CD4-positive, alpha-beta T cell treated with Interleukin-2 at 100 ng/mL for 4 hours (primary cell): ENCODE measurements at regions not wholly inside any gene's neighbourhood (a gene's known extent, or its start where the extent isn't known, plus 50 kb on each side); places are given as distances from the start of the nearest gene placed in this dataset.

ENCODE experiments used
- DNase-seq: peaks from one replicate; pipeline ENCODE4 v3.0.0-alpha.2; 2020; ENCODE audit warnings: low spot score

DNA sequence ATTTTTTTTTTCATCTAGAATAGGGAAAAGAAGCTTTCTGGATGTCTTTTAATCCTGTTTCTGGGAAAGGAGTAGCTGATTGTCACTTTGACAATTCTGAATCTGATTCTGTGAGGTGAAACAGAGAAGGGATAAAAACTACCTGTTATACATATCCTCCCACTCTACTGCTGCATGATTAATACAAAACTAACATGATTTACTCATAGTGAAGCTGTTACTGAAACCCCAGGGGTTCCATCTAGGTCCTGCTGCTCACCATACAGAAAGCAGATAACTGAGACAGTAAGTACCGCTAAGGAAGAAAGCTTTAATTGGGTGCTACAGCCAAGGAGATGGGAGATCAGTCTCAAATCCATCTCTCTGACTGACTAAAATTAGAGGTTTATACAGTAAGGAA, 610.9 kb upstream of the ALCAM start:
- DNase-seq: no peak

- no peak for DNase-seq
Measured at GRCh38 chr3:104763007-104763406, 603.7 kb upstream of the ALCAM start.

- no peak for DNase-seq
Measured at GRCh38 chr3:104764496-104764895, 602.2 kb upstream of the ALCAM start.

DNA sequence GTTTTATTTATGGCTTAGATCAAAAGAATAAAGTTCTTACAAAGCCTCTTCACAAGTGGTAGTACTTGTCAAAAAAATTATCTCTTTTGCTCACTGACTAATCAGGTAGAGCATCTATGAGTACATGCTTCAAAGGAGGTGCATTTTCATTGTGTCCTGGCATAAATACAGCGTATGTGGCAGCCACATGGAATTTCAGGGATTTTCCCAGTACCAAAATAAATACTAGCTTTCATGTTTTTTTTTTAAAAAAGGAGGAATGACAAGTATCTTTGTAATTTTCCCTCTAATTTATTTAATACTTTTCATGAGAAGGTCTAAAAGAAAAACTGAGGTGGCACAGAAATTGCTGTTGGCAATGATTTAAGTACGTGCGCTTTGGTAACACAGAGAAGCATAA, 597.8 kb upstream of the ALCAM start:
- DNase-seq: no peak

GRCh38 chr3:104779324-104779723, 587.4 kb upstream of the ALCAM start:
- no peak for DNase-seq

DNA sequence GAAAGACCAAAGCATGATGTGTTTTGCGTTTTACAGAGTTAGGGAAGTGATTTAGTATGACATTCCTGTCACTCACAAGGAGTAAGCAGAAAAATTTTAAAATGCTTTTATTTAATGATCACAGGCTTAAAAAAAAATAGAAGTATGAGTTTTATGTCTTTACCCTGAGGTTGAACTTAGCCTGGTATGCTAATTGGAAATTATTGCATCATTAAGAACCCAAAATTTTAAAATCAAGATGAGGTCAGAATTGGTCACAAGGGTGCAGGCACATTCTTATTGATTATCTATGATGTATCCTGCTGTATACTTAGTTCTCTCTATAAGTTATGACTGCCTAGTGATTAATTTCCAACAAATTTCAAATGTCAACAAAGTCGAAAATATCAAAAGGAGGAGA, 585.6 kb upstream of the ALCAM start:
- DNase-seq: no peak

DNA sequence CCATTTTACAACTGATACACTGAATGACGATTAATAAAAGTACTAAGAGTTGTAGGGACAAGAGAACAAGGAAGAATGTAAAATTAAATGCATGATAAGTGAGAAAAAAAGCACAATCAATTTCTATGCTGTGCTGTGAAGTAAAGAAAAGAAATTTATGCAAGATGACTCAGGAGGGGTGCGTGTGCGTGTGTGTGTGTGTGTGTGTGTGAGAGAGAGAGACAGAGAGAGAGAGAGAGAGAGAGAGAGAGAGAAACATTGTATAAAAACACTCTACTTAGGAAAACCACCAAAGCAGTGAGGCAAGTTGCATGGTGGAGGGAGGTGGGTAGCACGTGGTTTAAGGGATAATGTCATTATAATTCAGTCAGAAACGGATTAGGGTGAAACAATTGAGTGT, 580.8 kb upstream of the ALCAM start:
- no peak for DNase-seq

DNA sequence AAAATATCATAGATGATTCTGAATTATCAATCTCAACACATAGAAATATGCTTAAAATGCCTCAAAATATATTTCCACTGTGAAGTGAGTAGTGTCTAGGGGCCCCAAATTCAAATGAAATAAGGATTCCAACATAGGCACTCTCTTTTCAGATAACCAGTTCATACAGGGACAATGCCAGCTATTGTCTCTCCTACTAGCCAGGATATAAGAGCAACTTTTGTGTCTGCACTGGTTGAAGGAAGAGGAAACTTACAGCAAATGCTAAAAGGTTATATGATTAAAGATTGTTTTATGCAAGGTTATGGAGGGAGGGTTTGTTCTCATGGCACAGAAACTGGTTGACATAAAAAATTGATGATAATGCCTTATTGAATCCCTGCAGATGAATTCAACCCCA, 579.4 kb upstream of the ALCAM start:
- DNase-seq: no peak

- no peak for DNase-seq
Measured at GRCh38 chr3:104788807-104789206, 577.9 kb upstream of the ALCAM start.

GRCh38 chr3:104791331-104791730, 575.4 kb upstream of the ALCAM start:
- DNase-seq: no peak

GRCh38 chr3:104796556-104796955, 570.2 kb upstream of the ALCAM start:
- DNase-seq: no peak

GRCh38 chr3:104805042-104805441, 561.7 kb upstream of the ALCAM start:
- no peak for DNase-seq

DNA sequence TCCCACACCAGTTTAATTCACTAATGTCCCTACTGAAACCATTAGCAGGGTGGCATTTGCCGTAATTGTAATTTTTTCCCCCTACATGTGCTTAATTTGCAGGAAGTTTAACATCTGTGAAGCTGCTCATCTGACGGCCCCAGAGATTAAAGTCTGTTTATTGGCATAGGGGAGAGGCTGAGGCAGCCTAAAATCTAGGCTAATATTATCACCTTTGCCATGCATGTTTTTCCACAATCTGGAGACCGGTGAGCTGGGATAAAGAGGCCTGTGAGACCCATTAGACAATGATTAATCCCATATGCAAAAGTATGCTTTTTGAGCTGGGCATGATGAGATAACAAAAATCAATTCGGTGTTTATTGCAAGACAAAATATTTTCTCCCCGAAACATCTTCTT, 561.2 kb upstream of the ALCAM start:
- DNase-seq: no peak

DNA sequence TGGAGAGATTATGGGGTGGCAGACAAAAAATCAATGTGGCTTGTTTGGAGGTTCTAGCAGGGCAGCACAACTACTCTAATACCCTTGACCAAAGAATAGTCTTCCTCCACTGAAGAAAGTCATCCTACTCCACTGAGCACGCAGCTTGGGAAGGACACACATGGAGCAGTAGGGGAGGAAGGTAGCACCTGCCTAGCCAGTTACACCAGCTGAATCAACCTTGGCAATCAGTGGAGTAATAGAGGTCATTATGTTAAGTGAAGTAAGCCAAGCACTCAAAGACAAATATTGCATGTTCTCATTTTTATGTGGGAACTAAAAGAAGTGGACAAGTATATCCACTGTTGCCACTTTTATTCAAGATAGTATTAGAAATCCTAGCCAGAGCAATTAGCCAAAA, 555.8 kb upstream of the ALCAM start:
- DNase-seq: no peak

DNA sequence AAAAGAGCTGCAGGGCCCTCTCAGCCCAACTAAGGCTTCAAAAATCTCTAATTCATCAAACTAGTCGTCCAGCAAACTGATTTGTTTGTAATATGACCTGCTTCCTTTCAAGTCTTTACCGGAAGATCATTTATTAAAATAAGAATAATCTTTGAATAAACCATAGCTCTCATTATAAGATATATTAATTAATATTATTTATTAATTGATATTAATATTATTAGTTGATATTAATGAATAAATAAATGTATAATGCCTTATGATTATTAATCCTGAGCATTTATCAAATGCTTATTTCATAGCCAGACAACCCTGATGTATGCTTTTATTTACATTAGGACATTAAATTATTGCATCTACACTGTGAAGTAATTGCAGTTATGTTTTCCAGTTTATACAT, 550.7 kb upstream of the ALCAM start:
- DNase-seq: no peak

DNA sequence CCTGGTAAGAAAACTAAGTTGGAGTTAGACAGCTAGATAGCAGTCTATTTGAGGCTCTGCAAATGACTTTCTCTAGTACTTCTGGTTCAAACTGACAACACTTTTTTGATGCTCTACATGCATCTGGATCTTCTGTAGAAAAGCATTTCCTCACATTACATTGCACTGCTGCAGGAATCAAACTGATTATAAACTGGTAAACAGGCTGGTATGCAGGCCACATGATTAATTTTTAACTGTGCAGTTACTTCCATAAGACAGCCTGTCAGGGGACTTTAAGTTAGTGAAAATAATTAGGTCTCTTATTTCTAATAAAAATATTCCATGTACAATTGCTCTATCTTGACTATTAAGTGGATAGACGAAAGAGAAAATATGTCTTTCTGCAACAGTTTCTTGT, 550.0 kb upstream of the ALCAM start:
- no peak for DNase-seq

- DNase-seq: no peak
Measured at GRCh38 chr3:104819333-104819732, 547.4 kb upstream of the ALCAM start.

DNA sequence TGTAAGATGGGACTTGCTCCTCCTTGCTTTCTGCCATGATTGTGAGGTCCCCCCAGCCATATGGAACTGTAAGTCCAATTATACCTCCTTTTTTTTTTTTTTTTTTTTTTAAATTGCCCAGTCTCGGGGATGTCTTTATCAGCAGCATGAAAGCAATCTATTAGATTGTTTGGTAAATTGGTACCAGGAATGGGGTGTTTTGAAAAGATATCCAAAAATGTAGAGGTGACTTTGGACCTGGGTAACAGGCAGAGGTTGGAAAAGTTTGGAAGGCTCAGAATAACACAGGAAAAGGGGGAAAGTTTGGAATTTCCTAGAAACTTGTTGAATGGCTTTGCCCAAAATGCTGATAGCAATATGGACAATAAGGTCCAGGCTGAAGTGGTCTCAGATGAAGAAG, 545.8 kb upstream of the ALCAM start:
- no peak for DNase-seq

DNA sequence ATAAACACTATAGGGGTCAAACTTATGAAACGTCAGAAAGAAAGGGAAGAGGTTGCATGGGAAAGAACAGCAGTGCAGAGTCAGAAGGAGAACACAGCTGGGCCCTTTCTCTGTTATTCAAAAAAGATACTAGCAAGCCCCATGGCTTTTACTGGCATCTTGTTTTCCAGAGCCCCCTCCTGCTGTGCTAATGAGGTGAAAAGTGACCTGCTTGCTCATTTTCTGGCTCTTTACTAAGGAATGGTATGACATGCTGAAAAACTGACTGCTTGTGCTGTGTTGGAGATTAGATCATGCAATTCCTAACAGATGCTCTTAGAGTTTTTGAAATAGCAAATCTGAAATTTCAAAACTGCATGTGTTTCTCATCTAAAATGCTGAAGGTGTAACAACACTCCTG, 541.6 kb upstream of the ALCAM start:
- DNase-seq: no peak

DNA sequence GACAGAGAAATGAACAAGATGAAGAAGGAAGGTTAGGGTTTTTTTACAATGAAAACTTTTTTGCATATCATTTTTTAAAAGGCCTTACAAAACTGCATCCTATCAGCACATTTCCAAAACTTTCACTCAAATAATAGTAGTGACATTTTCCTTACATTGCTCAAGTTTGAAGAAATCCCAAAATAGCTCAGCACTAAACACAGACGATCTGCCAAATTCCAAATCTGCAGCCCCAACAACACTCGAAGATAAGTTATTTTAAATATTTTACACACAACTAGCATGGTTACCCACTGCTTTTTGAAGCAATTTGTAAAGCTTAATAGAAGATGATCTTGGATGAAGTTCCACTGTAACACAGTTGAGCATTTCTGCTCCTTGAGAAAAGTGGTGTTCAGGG, 535.6 kb upstream of the ALCAM start:
- DNase-seq: no peak

DNA sequence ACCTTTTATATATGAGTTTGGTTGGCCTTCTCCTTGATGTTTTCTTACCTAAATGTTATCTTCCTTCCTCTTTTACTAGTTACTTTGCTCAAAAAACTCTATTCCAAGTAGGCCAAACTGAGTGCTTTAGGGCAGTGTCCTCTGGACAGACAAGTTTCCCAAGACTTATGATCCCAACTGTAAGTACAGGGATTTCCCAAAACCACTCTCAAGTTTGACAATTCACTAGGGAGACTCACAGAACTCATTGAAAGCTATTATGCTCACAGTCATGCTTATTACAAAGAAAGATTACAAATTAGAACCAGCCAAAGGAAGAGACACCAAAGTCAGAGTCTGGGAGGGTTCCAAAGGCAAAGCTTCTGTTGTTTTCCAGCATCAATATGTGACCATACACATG, 534.2 kb upstream of the ALCAM start:
- no peak for DNase-seq

DNA sequence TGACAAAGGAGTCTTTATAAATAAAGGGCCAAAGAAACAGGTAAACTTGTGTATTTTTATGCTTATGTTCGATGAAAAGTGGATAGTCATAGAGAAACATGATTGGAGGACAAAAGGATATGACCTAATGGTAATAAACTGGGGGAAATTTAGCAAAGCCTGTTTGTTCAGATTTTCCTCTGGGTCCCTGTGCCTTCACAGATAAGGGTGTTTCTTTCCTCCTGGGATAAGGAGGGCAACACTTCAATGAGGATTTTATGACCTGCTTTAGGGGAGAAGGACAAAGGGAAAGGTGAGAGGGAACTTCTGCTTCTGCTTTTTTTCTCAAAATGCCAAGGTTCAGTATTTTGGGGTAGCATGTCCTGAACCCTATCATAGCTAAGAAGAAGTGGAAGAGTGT, 531.3 kb upstream of the ALCAM start:
- DNase-seq: no peak

- DNase-seq: no peak
Measured at GRCh38 chr3:104846270-104846669, 520.4 kb upstream of the ALCAM start.

- no peak for DNase-seq
Measured at GRCh38 chr3:104849070-104849469, 517.6 kb upstream of the ALCAM start.

DNA sequence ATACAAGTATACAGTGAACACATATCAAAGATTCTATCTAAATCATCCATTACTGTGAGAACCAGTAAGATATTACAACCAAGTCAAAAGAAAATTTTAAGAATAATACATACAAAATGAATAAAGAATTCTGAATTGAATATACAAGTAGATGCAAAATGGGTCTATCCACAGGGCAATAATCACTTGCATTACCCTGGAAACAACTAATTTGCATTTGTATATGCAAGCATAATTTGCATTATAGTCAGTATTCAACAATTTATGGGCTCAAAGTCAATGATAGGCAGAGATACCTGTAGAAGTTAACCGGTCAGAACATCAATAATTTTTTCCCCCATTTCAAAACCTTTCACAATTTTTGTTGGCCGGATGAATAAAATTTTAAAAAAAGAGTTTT, 512.2 kb upstream of the ALCAM start:
- DNase-seq: no peak
